ENCODE measurements at regions not wholly inside any gene's neighbourhood (a gene's known extent, or its start where the extent isn't known, plus 50 kb on each side); places are given as distances from the start of the nearest gene placed in this dataset.
"Not testable (repeated sequence)": the region's sequence is repeated elsewhere in the genome, so short reads cannot be mapped to it uniquely, and the experiment has no call there.

GRCh38 chr13:73306688-73307087 is 247.9 kb downstream of the KLF5 start:
- Histone ChIP-seq H3K27me3 (no peaks in the 10 kb centered on the region), H3K4me3 (no peak overlapping the region), H3K27ac (no peak overlapping the region), H3K4me1 (no peaks in the 10 kb centered on the region), H3K9me3 (no peaks in the 10 kb centered on the region), H3K36me3 (no peaks in the 10 kb centered on the region)
- DNase-seq (ENCODE audit: low spot score): no peak
- TF ChIP-seq CTCF (IDR thresholded peaks at IDR 0.05): no peak

GRCh38 chr13:73304442-73304841 is 245.6 kb downstream of the KLF5 start:
- Histone ChIP-seq H3K9me3 (no peaks in the 10 kb centered on the region), H3K27me3 (no peaks in the 10 kb centered on the region), H3K36me3 (no peaks in the 10 kb centered on the region), H3K4me3 (no peak overlapping the region), H3K4me1 (no peaks in the 10 kb centered on the region), H3K27ac (no peak overlapping the region)
- DNase-seq (ENCODE audit: low spot score): no peak
- TF ChIP-seq CTCF (IDR thresholded peaks at IDR 0.05): no peak

GRCh38 chr13:73303851-73304250 is 245.0 kb downstream of the KLF5 start:
- H3K9me3 ChIP-seq: no peaks in the 10 kb centered on the region
- no peak for DNase-seq (ENCODE audit: low spot score)
- H3K27me3 ChIP-seq: no peaks in the 10 kb centered on the region
- H3K4me1 ChIP-seq: no peaks in the 10 kb centered on the region
- H3K27ac ChIP-seq: no peak overlapping the region
- TF ChIP-seq CTCF (IDR thresholded peaks at IDR 0.05): no peak
- no peak overlapping the region for H3K4me3 ChIP-seq
- H3K36me3 ChIP-seq: no peaks in the 10 kb centered on the region

GRCh38 chr13:73301622-73302021 is 242.8 kb downstream of the KLF5 start:
- H3K4me1 ChIP-seq; H3K36me3 ChIP-seq; H3K27ac ChIP-seq; DNase-seq (ENCODE audit: low spot score); H3K27me3 ChIP-seq; H3K9me3 ChIP-seq; H3K4me3 ChIP-seq: not testable (repeated sequence)

- TF ChIP-seq CTCF (IDR thresholded peaks at IDR 0.05): no peak
- Histone ChIP-seq H3K27ac (no peak overlapping the region), H3K36me3 (no peaks in the 10 kb centered on the region), H3K9me3 (no peaks in the 10 kb centered on the region), H3K27me3 (no peaks in the 10 kb centered on the region), H3K4me3 (no peak overlapping the region), H3K4me1 (no peaks in the 10 kb centered on the region)
- DNase-seq (ENCODE audit: low spot score): no peak
Measured at GRCh38 chr13:73300718-73301425, 242.1 kb downstream of the KLF5 start.

GRCh38 chr13:73299787-73300186 is 241.0 kb downstream of the KLF5 start:
- no peaks in the 10 kb centered on the region for H3K4me1 ChIP-seq
- no peaks in the 10 kb centered on the region for H3K9me3 ChIP-seq
- H3K27me3 ChIP-seq: no peaks in the 10 kb centered on the region
- no peaks in the 10 kb centered on the region for H3K36me3 ChIP-seq
- no peak overlapping the region for H3K4me3 ChIP-seq
- no peak overlapping the region for H3K27ac ChIP-seq
- no peak for DNase-seq (ENCODE audit: low spot score)
- no peak for TF ChIP-seq CTCF (IDR thresholded peaks at IDR 0.05)

Data from right atrium auricular region (tissue), 2 donors.